ENCODE measurements at regions not wholly inside any gene's neighbourhood (a gene's known extent, or its start where the extent isn't known, plus 50 kb on each side); places are given as distances from the start of the nearest gene placed in this dataset.

- no peaks in the 10 kb centered on the region for H3K36me3 Mint-ChIP-seq
- Histone ChIP-seq H3K36me3 (ENCODE audit: control insufficient read depth in 2 of 3, insufficient read depth in 3 of 3, low read length in 3 of 3) (no peaks in the 10 kb centered on the region), H3K4me1 (ENCODE audit: control insufficient read depth in 2 of 2, insufficient read depth in 2 of 2, low read length in 2 of 2) (no peaks in the 10 kb centered on the region), H3K27me3 (ENCODE audit: control insufficient read depth in 2 of 2, insufficient read depth in 2 of 2, low read length in 2 of 2) (no peaks in the 10 kb centered on the region), H3K9me3 (ENCODE audit: control insufficient read depth in 2 of 3, low read length in 3 of 3) (no peaks in the 10 kb centered on the region), H3K27ac (ENCODE audit: low read depth, low read length) (no peak overlapping the region), H3K4me3 (ENCODE audit: low read length) (no peak overlapping the region)
- H3K9me3 Mint-ChIP-seq = no peaks in the 10 kb centered on the region
- no peaks in the 10 kb centered on the region for H3K4me1 Mint-ChIP-seq
- no peak overlapping the region for H3K27ac Mint-ChIP-seq
- CTCF ChIA-PET = no interaction called here
- intact Hi-C loops (cut with micrococcal nuclease) = no loop called here
- POLR2A ChIA-PET = no interaction called here
- ATAC-seq (no peak), DNase-seq (no peak)
- no peak overlapping the region for H3K4me3 Mint-ChIP-seq
- H3K27me3 Mint-ChIP-seq = peaks cover 0 to 5% (median 3%) of the 10 kb centered on the region in 5 donors
These were observed 1519.2 kb downstream of the EFNB2 start for GRCh38 chr13:105016266-105016665.

GRCh38 chr13:105008604-105009003 is 1526.9 kb downstream of the EFNB2 start:
- no peaks in the 10 kb centered on the region for H3K9me3 Mint-ChIP-seq
- Histone ChIP-seq H3K36me3 (ENCODE audit: control insufficient read depth in 2 of 3, insufficient read depth in 3 of 3, low read length in 3 of 3) (no peaks in the 10 kb centered on the region), H3K27ac (ENCODE audit: low read depth, low read length) (no peak overlapping the region), H3K9me3 (ENCODE audit: control insufficient read depth in 2 of 3, low read length in 3 of 3) (no peaks in the 10 kb centered on the region), H3K27me3 (ENCODE audit: control insufficient read depth in 2 of 2, insufficient read depth in 2 of 2, low read length in 2 of 2) (no peaks in the 10 kb centered on the region), H3K4me3 (ENCODE audit: low read length) (no peak overlapping the region), H3K4me1 (ENCODE audit: control insufficient read depth in 2 of 2, insufficient read depth in 2 of 2, low read length in 2 of 2) (no peaks in the 10 kb centered on the region)
- POLR2A ChIA-PET = no interaction called here
- no peak overlapping the region for H3K4me3 Mint-ChIP-seq
- H3K36me3 Mint-ChIP-seq = no peaks in the 10 kb centered on the region
- intact Hi-C loops (cut with micrococcal nuclease) = no loop called here
- peaks cover 0 to 5% (median 0%) of the 10 kb centered on the region in 5 donors for H3K27me3 Mint-ChIP-seq
- no peak for ATAC-seq
- no peaks in the 10 kb centered on the region for H3K4me1 Mint-ChIP-seq
- DNase-seq = no peak
- CTCF ChIA-PET = no interaction called here
- no peak overlapping the region for H3K27ac Mint-ChIP-seq

- H3K9me3 ChIP-seq (ENCODE audit: control insufficient read depth in 2 of 3, low read length in 3 of 3) = no peaks in the 10 kb centered on the region
- no peaks in the 10 kb centered on the region for H3K4me1 ChIP-seq (ENCODE audit: control insufficient read depth in 2 of 2, insufficient read depth in 2 of 2, low read length in 2 of 2)
- ChIA-PET CTCF (no interaction called here), POLR2A (no interaction called here)
- H3K27me3 Mint-ChIP-seq = peaks cover 0 to 5% (median 0%) of the 10 kb centered on the region in 5 donors
- no peaks in the 10 kb centered on the region for H3K27me3 ChIP-seq (ENCODE audit: control insufficient read depth in 2 of 2, insufficient read depth in 2 of 2, low read length in 2 of 2)
- intact Hi-C loops (cut with micrococcal nuclease) = no loop called here
- no peak overlapping the region for H3K27ac Mint-ChIP-seq
- no peaks in the 10 kb centered on the region for H3K36me3 Mint-ChIP-seq
- H3K27ac ChIP-seq (ENCODE audit: low read depth, low read length) = no peak overlapping the region
- no peak overlapping the region for H3K4me3 ChIP-seq (ENCODE audit: low read length)
- no peak overlapping the region for H3K4me3 Mint-ChIP-seq
- H3K36me3 ChIP-seq (ENCODE audit: control insufficient read depth in 2 of 3, insufficient read depth in 3 of 3, low read length in 3 of 3) = no peaks in the 10 kb centered on the region
- ATAC-seq (no peak), DNase-seq (no peak)
- H3K4me1 Mint-ChIP-seq = no peaks in the 10 kb centered on the region
- no peaks in the 10 kb centered on the region for H3K9me3 Mint-ChIP-seq
These were observed 1528.2 kb downstream of the EFNB2 start for GRCh38 chr13:105007166-105007808.

GRCh38 chr13:104996022-104996421 is 1539.4 kb downstream of the EFNB2 start:
- Histone ChIP-seq H3K4me3 (ENCODE audit: low read length) (no peak overlapping the region), H3K4me1 (ENCODE audit: control insufficient read depth in 2 of 2, insufficient read depth in 2 of 2, low read length in 2 of 2) (no peaks in the 10 kb centered on the region), H3K27ac (ENCODE audit: low read depth, low read length) (no peak overlapping the region), H3K27me3 (ENCODE audit: control insufficient read depth in 2 of 2, insufficient read depth in 2 of 2, low read length in 2 of 2) (no peaks in the 10 kb centered on the region), H3K36me3 (ENCODE audit: control insufficient read depth in 2 of 3, insufficient read depth in 3 of 3, low read length in 3 of 3) (no peaks in the 10 kb centered on the region), H3K9me3 (ENCODE audit: control insufficient read depth in 2 of 3, low read length in 3 of 3) (no peaks in the 10 kb centered on the region)
- Mint-ChIP-seq H3K4me1 (no peaks in the 10 kb centered on the region), H3K27ac (no peak overlapping the region), H3K9me3 (peaks cover 0 to 5% (median 0%) of the 10 kb centered on the region in 11 donors), H3K4me3 (no peak overlapping the region), H3K27me3 (peaks cover 0 to 13% (median 0%) of the 10 kb centered on the region in 5 donors), H3K36me3 (no peaks in the 10 kb centered on the region)
- ChIA-PET POLR2A (no interaction called here), CTCF (no interaction called here)
- no peak for DNase-seq
- intact Hi-C loops (cut with micrococcal nuclease) = no loop called here
- ATAC-seq = no peak

GRCh38 chr13:104993708-104994107 is 1541.8 kb downstream of the EFNB2 start:
- Histone ChIP-seq H3K27ac (ENCODE audit: low read depth, low read length) (no peak overlapping the region), H3K9me3 (ENCODE audit: control insufficient read depth in 2 of 3, low read length in 3 of 3) (no peaks in the 10 kb centered on the region), H3K4me1 (ENCODE audit: control insufficient read depth in 2 of 2, insufficient read depth in 2 of 2, low read length in 2 of 2) (no peaks in the 10 kb centered on the region), H3K36me3 (ENCODE audit: control insufficient read depth in 2 of 3, insufficient read depth in 3 of 3, low read length in 3 of 3) (no peaks in the 10 kb centered on the region), H3K27me3 (ENCODE audit: control insufficient read depth in 2 of 2, insufficient read depth in 2 of 2, low read length in 2 of 2) (no peaks in the 10 kb centered on the region), H3K4me3 (ENCODE audit: low read length) (no peak overlapping the region)
- ChIA-PET CTCF (no interaction called here), POLR2A (no interaction called here)
- Mint-ChIP-seq H3K27me3 (peaks cover 0 to 13% (median 0%) of the 10 kb centered on the region in 5 donors), H3K4me3 (no peak overlapping the region), H3K27ac (no peak overlapping the region), H3K36me3 (no peaks in the 10 kb centered on the region), H3K4me1 (no peaks in the 10 kb centered on the region), H3K9me3 (peaks cover 0 to 5% (median 0%) of the 10 kb centered on the region in 11 donors)
- intact Hi-C loops (cut with micrococcal nuclease) = no loop called here
- ATAC-seq (no peak), DNase-seq (no peak)

GRCh38 chr13:104987621-104988020 is 1547.8 kb downstream of the EFNB2 start:
- POLR2A ChIA-PET = no interaction called here
- no peaks in the 10 kb centered on the region for H3K27me3 Mint-ChIP-seq
- Histone ChIP-seq H3K4me1 (ENCODE audit: control insufficient read depth in 2 of 2, insufficient read depth in 2 of 2, low read length in 2 of 2) (peaks cover 0 to 8% of the 10 kb centered on the region in 2 donors), H3K27me3 (ENCODE audit: control insufficient read depth in 2 of 2, insufficient read depth in 2 of 2, low read length in 2 of 2) (no peaks in the 10 kb centered on the region), H3K27ac (ENCODE audit: low read depth, low read length) (no peak overlapping the region), H3K36me3 (ENCODE audit: control insufficient read depth in 2 of 3, insufficient read depth in 3 of 3, low read length in 3 of 3) (no peaks in the 10 kb centered on the region), H3K4me3 (ENCODE audit: low read length) (no peak overlapping the region), H3K9me3 (ENCODE audit: control insufficient read depth in 2 of 3, low read length in 3 of 3) (no peaks in the 10 kb centered on the region)
- CTCF ChIA-PET = no interaction called here
- H3K36me3 Mint-ChIP-seq = no peaks in the 10 kb centered on the region
- no peak overlapping the region for H3K27ac Mint-ChIP-seq
- ATAC-seq (no peak), DNase-seq (no peak)
- no peaks in the 10 kb centered on the region for H3K9me3 Mint-ChIP-seq
- no peak overlapping the region for H3K4me3 Mint-ChIP-seq
- intact Hi-C loops (cut with micrococcal nuclease) = no loop called here
- H3K4me1 Mint-ChIP-seq = peaks cover 13 to 26% (median 21%) of the 10 kb centered on the region in 7 donors

- Mint-ChIP-seq H3K27me3 (no peaks in the 10 kb centered on the region), H3K9me3 (no peaks in the 10 kb centered on the region), H3K4me1 (peaks cover 13 to 38% (median 26%) of the 10 kb centered on the region in 7 donors), H3K36me3 (no peaks in the 10 kb centered on the region), H3K4me3 (peak overlapping the region; percentile 4 to 75 (median 62)), H3K27ac (peak overlapping the region; percentile 45 to 90 (median 73))
- no peaks in the 10 kb centered on the region for H3K9me3 ChIP-seq (ENCODE audit: control insufficient read depth in 2 of 3, low read length in 3 of 3)
- no peaks in the 10 kb centered on the region for H3K36me3 ChIP-seq (ENCODE audit: control insufficient read depth in 2 of 3, insufficient read depth in 3 of 3, low read length in 3 of 3)
- H3K4me1 ChIP-seq (ENCODE audit: control insufficient read depth in 2 of 2, insufficient read depth in 2 of 2, low read length in 2 of 2) = peaks cover 0 to 8% of the 10 kb centered on the region in 2 donors
- ChIA-PET POLR2A (no interaction called here), CTCF (no interaction called here)
- H3K27me3 ChIP-seq (ENCODE audit: control insufficient read depth in 2 of 2, insufficient read depth in 2 of 2, low read length in 2 of 2) = no peaks in the 10 kb centered on the region
- peak overlapping the region; percentile 33 for H3K27ac ChIP-seq (ENCODE audit: low read depth, low read length)
- ATAC-seq (peak; percentile 82), DNase-seq (peak in 6 of 9 donors; percentile 30 to 65 (median 42))
- intact Hi-C loops (cut with micrococcal nuclease) = loop anchor here in 1 of 2 donors (5.0 kb wide), 1 partner anchor 153 kb away; no protein-coding TSS in a partner anchor
- no peak overlapping the region for H3K4me3 ChIP-seq (ENCODE audit: low read length)
These were observed 1551.1 kb downstream of the EFNB2 start for GRCh38 chr13:104984296-104984818.
